ENCODE measurements at regions not wholly inside any gene's neighbourhood (a gene's known extent, or its start where the extent isn't known, plus 50 kb on each side); places are given as distances from the start of the nearest gene placed in this dataset.
A peak's percentile ranks its signal among the peaks of the same experiment; 100 is the strongest.

GRCh38 chr4:149173241-149174013 lies 642.2 kb downstream of the IQCM start:
- H3K4me1 Mint-ChIP-seq = no peaks in the 10 kb centered on the region
- H3K36me3 Mint-ChIP-seq = no peaks in the 10 kb centered on the region
- H3K27ac Mint-ChIP-seq = no peak overlapping the region
- H3K9me3 Mint-ChIP-seq = peaks cover 3% of the 10 kb centered on the region
- no peak overlapping the region for H3K4me3 Mint-ChIP-seq
- no peaks in the 10 kb centered on the region for H3K27me3 Mint-ChIP-seq
- no peak for ATAC-seq

- Mint-ChIP-seq H3K36me3 (no peaks in the 10 kb centered on the region), H3K27me3 (no peaks in the 10 kb centered on the region), H3K4me1 (no peaks in the 10 kb centered on the region), H3K9me3 (no peaks in the 10 kb centered on the region), H3K27ac (no peak overlapping the region), H3K4me3 (no peak overlapping the region)
- ATAC-seq = no peak
Measured at GRCh38 chr4:149168645-149169044, 647.0 kb downstream of the IQCM start.

GRCh38 chr4:149166876-149167275 lies 648.8 kb downstream of the IQCM start:
- no peaks in the 10 kb centered on the region for H3K36me3 Mint-ChIP-seq
- H3K27me3 Mint-ChIP-seq = no peaks in the 10 kb centered on the region
- no peak overlapping the region for H3K27ac Mint-ChIP-seq
- no peaks in the 10 kb centered on the region for H3K4me1 Mint-ChIP-seq
- H3K4me3 Mint-ChIP-seq = no peak overlapping the region
- H3K9me3 Mint-ChIP-seq = no peaks in the 10 kb centered on the region
- no peak for ATAC-seq

- H3K27ac Mint-ChIP-seq = no peak overlapping the region
- no peaks in the 10 kb centered on the region for H3K36me3 Mint-ChIP-seq
- no peak overlapping the region for H3K4me3 Mint-ChIP-seq
- ATAC-seq = no peak
- H3K4me1 Mint-ChIP-seq = no peaks in the 10 kb centered on the region
- H3K27me3 Mint-ChIP-seq = no peaks in the 10 kb centered on the region
- no peaks in the 10 kb centered on the region for H3K9me3 Mint-ChIP-seq
Measured at GRCh38 chr4:149166365-149166764, 649.3 kb downstream of the IQCM start.

- Mint-ChIP-seq H3K4me3 (no peak overlapping the region), H3K27ac (no peak overlapping the region), H3K4me1 (no peaks in the 10 kb centered on the region), H3K36me3 (no peaks in the 10 kb centered on the region), H3K27me3 (no peaks in the 10 kb centered on the region), H3K9me3 (no peaks in the 10 kb centered on the region)
- ATAC-seq = no peak
Measured at GRCh38 chr4:149164282-149164681, 651.4 kb downstream of the IQCM start.

- no peaks in the 10 kb centered on the region for H3K4me1 Mint-ChIP-seq
- no peaks in the 10 kb centered on the region for H3K27me3 Mint-ChIP-seq
- H3K36me3 Mint-ChIP-seq = no peaks in the 10 kb centered on the region
- no peak overlapping the region for H3K4me3 Mint-ChIP-seq
- no peak overlapping the region for H3K27ac Mint-ChIP-seq
- no peak for ATAC-seq
- H3K9me3 Mint-ChIP-seq = no peaks in the 10 kb centered on the region
Measured at GRCh38 chr4:149161247-149161646, 654.4 kb downstream of the IQCM start.

- Mint-ChIP-seq H3K27ac (no peak overlapping the region), H3K27me3 (no peaks in the 10 kb centered on the region), H3K4me3 (no peak overlapping the region), H3K36me3 (no peaks in the 10 kb centered on the region), H3K4me1 (no peaks in the 10 kb centered on the region), H3K9me3 (no peaks in the 10 kb centered on the region)
- ATAC-seq = no peak
Measured at GRCh38 chr4:149160370-149160769, 655.3 kb downstream of the IQCM start.

GRCh38 chr4:149158817-149159216 lies 656.8 kb downstream of the IQCM start:
- no peaks in the 10 kb centered on the region for H3K27me3 Mint-ChIP-seq
- no peaks in the 10 kb centered on the region for H3K36me3 Mint-ChIP-seq
- no peak overlapping the region for H3K27ac Mint-ChIP-seq
- no peak overlapping the region for H3K4me3 Mint-ChIP-seq
- H3K9me3 Mint-ChIP-seq = no peaks in the 10 kb centered on the region
- no peaks in the 10 kb centered on the region for H3K4me1 Mint-ChIP-seq
- ATAC-seq = no peak

GRCh38 chr4:149145803-149146202 lies 669.8 kb downstream of the IQCM start:
- Mint-ChIP-seq H3K4me1 (no peaks in the 10 kb centered on the region), H3K36me3 (no peaks in the 10 kb centered on the region), H3K9me3 (peaks cover 9% of the 10 kb centered on the region), H3K4me3 (no peak overlapping the region), H3K27ac (no peak overlapping the region), H3K27me3 (peaks cover 13% of the 10 kb centered on the region)
- no peak for ATAC-seq

GRCh38 chr4:149144060-149144459 lies 671.6 kb downstream of the IQCM start:
- Mint-ChIP-seq H3K27ac (no peak overlapping the region), H3K4me3 (no peak overlapping the region)

GRCh38 chr4:149141391-149141790 lies 674.3 kb downstream of the IQCM start:
- Mint-ChIP-seq H3K27me3 (peaks cover 13% of the 10 kb centered on the region), H3K4me3 (no peak overlapping the region), H3K36me3 (no peaks in the 10 kb centered on the region), H3K27ac (no peak overlapping the region), H3K9me3 (peaks cover 9% of the 10 kb centered on the region), H3K4me1 (no peaks in the 10 kb centered on the region)
- no peak for ATAC-seq

More at GRCh38 chr4:149144060-149144459, 671.6 kb downstream of the IQCM start:
- no peaks in the 10 kb centered on the region for H3K4me1 Mint-ChIP-seq
- H3K27me3 Mint-ChIP-seq = peaks cover 13% of the 10 kb centered on the region
- no peak for ATAC-seq
- H3K9me3 Mint-ChIP-seq = peaks cover 9% of the 10 kb centered on the region
- no peaks in the 10 kb centered on the region for H3K36me3 Mint-ChIP-seq

GRCh38 chr4:149140841-149141240 lies 674.8 kb downstream of the IQCM start:
- H3K36me3 Mint-ChIP-seq = no peaks in the 10 kb centered on the region
- H3K27me3 Mint-ChIP-seq = peaks cover 13% of the 10 kb centered on the region
- peaks cover 9% of the 10 kb centered on the region for H3K9me3 Mint-ChIP-seq
- H3K4me1 Mint-ChIP-seq = no peaks in the 10 kb centered on the region
- no peak overlapping the region for H3K27ac Mint-ChIP-seq
- H3K4me3 Mint-ChIP-seq = no peak overlapping the region
- ATAC-seq = no peak

GRCh38 chr4:149136951-149137620 lies 678.6 kb downstream of the IQCM start:
- Mint-ChIP-seq H3K27me3 (no peaks in the 10 kb centered on the region), H3K36me3 (no peaks in the 10 kb centered on the region), H3K9me3 (peaks cover 4% of the 10 kb centered on the region), H3K4me3 (no peak overlapping the region), H3K27ac (no peak overlapping the region), H3K4me1 (no peaks in the 10 kb centered on the region)
- peak; percentile 20 for ATAC-seq

GRCh38 chr4:149135062-149135461 lies 680.6 kb downstream of the IQCM start:
- no peaks in the 10 kb centered on the region for H3K4me1 Mint-ChIP-seq
- H3K9me3 Mint-ChIP-seq = peaks cover 4% of the 10 kb centered on the region
- H3K27ac Mint-ChIP-seq = no peak overlapping the region
- no peak overlapping the region for H3K4me3 Mint-ChIP-seq
- no peaks in the 10 kb centered on the region for H3K36me3 Mint-ChIP-seq
- no peak for ATAC-seq
- H3K27me3 Mint-ChIP-seq = no peaks in the 10 kb centered on the region

GRCh38 chr4:149121023-149121404 lies 678.8 kb upstream of the NR3C2 start:
- H3K27ac Mint-ChIP-seq = no peak overlapping the region
- H3K4me3 Mint-ChIP-seq = no peak overlapping the region
- no peaks in the 10 kb centered on the region for H3K36me3 Mint-ChIP-seq
- no peaks in the 10 kb centered on the region for H3K9me3 Mint-ChIP-seq
- no peak for ATAC-seq
- H3K27me3 Mint-ChIP-seq = no peaks in the 10 kb centered on the region
- H3K4me1 Mint-ChIP-seq = no peaks in the 10 kb centered on the region

GRCh38 chr4:149120331-149121022 lies 678.3 kb upstream of the NR3C2 start:
- H3K27ac Mint-ChIP-seq = no peak overlapping the region
- no peaks in the 10 kb centered on the region for H3K9me3 Mint-ChIP-seq
- H3K4me3 Mint-ChIP-seq = no peak overlapping the region
- no peaks in the 10 kb centered on the region for H3K4me1 Mint-ChIP-seq
- H3K27me3 Mint-ChIP-seq = no peaks in the 10 kb centered on the region
- ATAC-seq = no peak
- no peaks in the 10 kb centered on the region for H3K36me3 Mint-ChIP-seq

All from stimulated activated memory B cell treated with anti-CD40 and anti-IgM and Interleukin-4, amounts not matched to agents 10 μg/mL and 1 μg/mL and 100 μg/mL, for 72 hours (primary cell).